Thyroid gland (tissue), 4 donors: ENCODE measurements at regions not wholly inside any gene's neighbourhood (a gene's known extent, or its start where the extent isn't known, plus 50 kb on each side); places are given as distances from the start of the nearest gene placed in this dataset. TPM values are rescaled to one million over a fixed set of nuclear protein-coding genes. Genes with fewer than 3 reads are reported as not detected.

Experiments used
- DNase-seq, 2 donors: peaks; one replicate each; pipeline ENCODE4 v3.0.0-alpha.2; 2019
- H3K27ac ChIP-seq, 3 donors: fragments of 200-600 bp; sonication (generic); 1 replicate in 2 of 3; 2 replicates in 1 of 3; pipeline ENCODE4 v1.5.1; 2016 to 2019; ENCODE audit warnings: mild to moderate bottlenecking in 1 of 3, moderate library complexity in 1 of 3
- H3K27me3 ChIP-seq: fragments of 200-600 bp; sonication (generic); one replicate; pipeline ENCODE4 v1.5.1; 2019
- H3K36me3 ChIP-seq, 2 donors: fragments of 200-600 bp; sonication (generic); one replicate each; pipeline ENCODE4 v1.5.1; 2016 to 2019
- H3K4me1 ChIP-seq, 2 donors: fragments of 200-600 bp; sonication (generic); one replicate each; pipeline ENCODE4 v1.5.1; 2017 to 2019
- H3K4me3 ChIP-seq, 3 donors: fragments of 200-600 bp; sonication (generic); replicated peaks in 1 of 3; 1 replicate in 2 of 3; 2 replicates in 1 of 3; pipeline ENCODE4 v1.5.1; 2016; ENCODE audit warnings: mild to moderate bottlenecking in 1 of 3
- H3K9me3 ChIP-seq: fragments of 200-600 bp; sonication (generic); one replicate; pipeline ENCODE4 v1.5.1; 2017
- POLR2A ChIP-seq, 2 donors: fragments of 450-650 bp; IDR thresholded peaks; one replicate each; pipeline ENCODE4 v1.6.1; 2017; ENCODE audit warnings: antibody characterized with exemption in 2 of 2, mild to moderate bottlenecking in 2 of 2, moderate library complexity in 1 of 2
- WGBS, 2 donors: methylation state at CpG; one replicate each; pipeline ENCODE4 v1.1.5; 2017; 5-methylcytosine and 5-hydroxymethylcytosine counted together
- intact Hi-C: fragments of 100-400 bp; cut with DNase I; formaldehyde crosslinking; loops from one replicate; pipeline ENCODE4 v1.15.1; 2023
- small RNA-seq: library from RNA; depleted of rRNA; stranded (forward); fragments of <200 nt; gene quantifications from one replicate; pipeline ENCODE3, GENCODE V24; 2016
- TF ChIP-seq, protein P1 (sequence below), 6 experiments: fragments of 200-600 bp in 3 of 6; fragments of 450-650 bp in 3 of 6; sonication (generic) in 3 of 6; IDR thresholded peaks; one replicate each; pipeline ENCODE4 v1.5.1; 2016 to 2019; ENCODE audit warnings: antibody characterized with exemption in 6 of 6, mild to moderate bottlenecking in 2 of 6, inconsistent platforms in 1 of 6, moderate library complexity in 1 of 6

DNA sequence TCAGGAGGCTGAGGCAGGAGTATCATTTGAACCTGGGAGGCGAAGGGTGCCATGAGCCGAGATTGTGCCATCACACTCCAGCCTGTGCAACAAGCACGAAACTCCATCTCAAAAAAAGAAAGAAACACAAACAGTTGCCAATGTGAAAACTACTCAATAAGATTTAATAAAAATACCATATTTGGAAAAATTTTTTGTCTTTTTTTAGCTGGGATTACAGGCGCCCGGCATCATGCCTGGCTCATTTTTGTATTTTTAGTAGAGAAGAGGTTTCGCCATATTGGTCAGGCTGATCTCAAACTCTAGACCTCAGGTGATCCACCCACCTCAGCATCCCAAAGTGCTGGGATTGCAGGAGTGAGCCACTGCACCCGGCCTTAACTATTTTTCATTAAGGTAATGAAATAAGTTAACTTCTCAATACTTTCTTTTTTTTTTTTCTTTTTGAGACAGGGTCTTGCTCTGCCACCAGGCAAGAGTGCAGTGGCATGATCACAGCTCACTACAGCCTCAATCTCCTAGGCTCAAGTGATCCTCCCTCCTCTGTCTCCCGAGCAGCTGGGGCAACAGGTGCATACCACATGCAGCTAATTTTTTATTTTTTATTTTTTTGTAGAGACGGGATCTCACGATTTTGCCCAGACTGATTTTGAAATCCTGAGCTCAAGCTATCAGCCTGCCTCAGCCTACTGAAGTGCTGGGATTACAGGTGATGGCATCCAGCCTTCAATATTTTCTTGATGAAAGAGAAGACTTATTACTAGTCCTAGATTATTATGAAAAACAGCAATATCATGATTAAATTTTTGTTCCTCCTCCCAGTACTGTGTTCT is 4746.2 kb upstream of the OR11H1 start:
- H3K27ac ChIP-seq, result no peak overlapping the region
- no peaks in the 10 kb centered on the region for H3K9me3 ChIP-seq
- no peak for DNase-seq
- H3K4me1 ChIP-seq, result no peaks in the 10 kb centered on the region
- WGBS, 2 donors, result 65 to 74% methylated on average over 10 of the region's 10 CpGs
- H3K27me3 ChIP-seq, result no peaks in the 10 kb centered on the region
- H3K4me3 ChIP-seq, result no peak overlapping the region
- TF ChIP-seq, protein P1, sequence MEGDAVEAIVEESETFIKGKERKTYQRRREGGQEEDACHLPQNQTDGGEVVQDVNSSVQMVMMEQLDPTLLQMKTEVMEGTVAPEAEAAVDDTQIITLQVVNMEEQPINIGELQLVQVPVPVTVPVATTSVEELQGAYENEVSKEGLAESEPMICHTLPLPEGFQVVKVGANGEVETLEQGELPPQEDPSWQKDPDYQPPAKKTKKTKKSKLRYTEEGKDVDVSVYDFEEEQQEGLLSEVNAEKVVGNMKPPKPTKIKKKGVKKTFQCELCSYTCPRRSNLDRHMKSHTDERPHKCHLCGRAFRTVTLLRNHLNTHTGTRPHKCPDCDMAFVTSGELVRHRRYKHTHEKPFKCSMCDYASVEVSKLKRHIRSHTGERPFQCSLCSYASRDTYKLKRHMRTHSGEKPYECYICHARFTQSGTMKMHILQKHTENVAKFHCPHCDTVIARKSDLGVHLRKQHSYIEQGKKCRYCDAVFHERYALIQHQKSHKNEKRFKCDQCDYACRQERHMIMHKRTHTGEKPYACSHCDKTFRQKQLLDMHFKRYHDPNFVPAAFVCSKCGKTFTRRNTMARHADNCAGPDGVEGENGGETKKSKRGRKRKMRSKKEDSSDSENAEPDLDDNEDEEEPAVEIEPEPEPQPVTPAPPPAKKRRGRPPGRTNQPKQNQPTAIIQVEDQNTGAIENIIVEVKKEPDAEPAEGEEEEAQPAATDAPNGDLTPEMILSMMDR (IDR thresholded peaks at IDR 0.05), result no peak
- no peak for TF ChIP-seq POLR2A (IDR thresholded peaks at IDR 0.05)
- intact Hi-C loops, result no loop called here
- H3K36me3 ChIP-seq, result no peaks in the 10 kb centered on the region

Small RNA genes lying in the stretch of these regions (small RNA-seq; reads per million reads assigned to genes)
- not detected for gene RF00004
